SH-SY5Y (cell line): ENCODE measurements at regions not wholly inside any gene's neighbourhood (a gene's known extent, or its start where the extent isn't known, plus 50 kb on each side); places are given as distances from the start of the nearest gene placed in this dataset.

ENCODE experiments used
- GATA2 ChIP-seq: IDR thresholded peaks from 2 replicates; pipeline ENCODE4 v1.6.1; 2011; ENCODE audit warnings: mild to moderate bottlenecking, low read depth, low read length
- GATA3 ChIP-seq: IDR thresholded peaks from 2 replicates; pipeline ENCODE4 v1.6.1; 2011; ENCODE audit warnings: low read depth, mild to moderate bottlenecking, low read length, moderate library complexity

- no peak for TF ChIP-seq GATA2
- no peak for TF ChIP-seq GATA3
Observed at GRCh38 chr15:96132126-96132525, 198.4 kb upstream of the NR2F2 start.
